ENCODE measurements at regions not wholly inside any gene's neighbourhood (a gene's known extent, or its start where the extent isn't known, plus 50 kb on each side); places are given as distances from the start of the nearest gene placed in this dataset.

GRCh38 chr13:70357031-70357430 lies 248.8 kb upstream of the KLHL1 start:
- H3K9ac ChIP-seq = no peak overlapping the region
- H3K9me2 ChIP-seq = no peaks in the 10 kb centered on the region
- no peaks in the 10 kb centered on the region for H3K27me3 ChIP-seq (ENCODE audit: insufficient read depth)
- no peak overlapping the region for H3K4me2 ChIP-seq
- no peaks in the 10 kb centered on the region for H3K4me1 ChIP-seq (ENCODE audit: control insufficient read depth in 1 of 2, insufficient read depth in 2 of 2, low read depth in 1 of 2, low read length in 1 of 2)
- DNase-seq = no peak
- CTCF ChIA-PET = no interaction called here
- no peak overlapping the region for H3K27ac ChIP-seq (ENCODE audit: low read depth in 2 of 2, low read length in 1 of 2)
- no peaks in the 10 kb centered on the region for H3K79me2 ChIP-seq (ENCODE audit: insufficient read depth)
- H3K4me3 ChIP-seq (ENCODE audit: low read depth in 2 of 2, low read length in 1 of 2) = no peak overlapping the region
- H3F3A ChIP-seq (replicated peaks; ENCODE audit: insufficient read depth) = no peaks in the 10 kb centered on the region
- H2AFZ ChIP-seq (ENCODE audit: low read depth) = no peak overlapping the region
- POLR2A ChIA-PET = no interaction called here
- 19% methylated on average over 1 of the region's 1 CpG for WGBS (ENCODE audit: low lambda C conversion rate)
- no peaks in the 10 kb centered on the region for H4K20me1 ChIP-seq (ENCODE audit: insufficient read depth)
- no peak for TF ChIP-seq USF1 (IDR thresholded peaks at IDR 0.05; ENCODE audit: borderline replicate concordance, low read depth)
- no peak for TF ChIP-seq IRF3 (IDR thresholded peaks at IDR 0.05; ENCODE audit: low read depth, low read length)
- no peak for TF ChIP-seq RXRA (IDR thresholded peaks at IDR 0.05; ENCODE audit: borderline replicate concordance, low read depth)
- TF ChIP-seq CHD2 (IDR thresholded peaks at IDR 0.05; ENCODE audit: low read length, partially characterized antibody) = no peak
- TF ChIP-seq FOXJ3 (CRISPR knock-in tag; IDR thresholded peaks at IDR 0.05) = no peak
- TF ChIP-seq FOXM1 (IDR thresholded peaks at IDR 0.05; ENCODE audit: low read depth) = no peak
- no peak for TF ChIP-seq TEAD4 (IDR thresholded peaks at IDR 0.05; ENCODE audit: borderline replicate concordance, insufficient read depth)
- TF ChIP-seq JUND (IDR thresholded peaks at IDR 0.05) = no peak
- TF ChIP-seq MXI1 (IDR thresholded peaks at IDR 0.05; ENCODE audit: low read depth, low read length) = no peak
- TF ChIP-seq RCOR1 (IDR thresholded peaks at IDR 0.05; ENCODE audit: low read length) = no peak
- TF ChIP-seq REST (IDR thresholded peaks at IDR 0.05; ENCODE audit: low read depth, low read length) = no peak
- no peak for TF ChIP-seq RAD21 (IDR thresholded peaks at IDR 0.05; ENCODE audit: low read length)
- no peak for TF ChIP-seq SIN3A (IDR thresholded peaks at IDR 0.05; ENCODE audit: borderline replicate concordance, low read depth, low read length)
- TF ChIP-seq GABPA (IDR thresholded peaks at IDR 0.05; ENCODE audit: low read depth) = no peak
- TF ChIP-seq TAF1 (IDR thresholded peaks at IDR 0.05; ENCODE audit: borderline replicate concordance, low read depth, low read length) = no peak
- no peak for TF ChIP-seq ZBTB33 (IDR thresholded peaks at IDR 0.05; ENCODE audit: borderline replicate concordance, low read depth)
- TF ChIP-seq MEF2A (IDR thresholded peaks at IDR 0.05; ENCODE audit: borderline replicate concordance, low read depth) = no peak
- no peak for TF ChIP-seq TCF12 (IDR thresholded peaks at IDR 0.05)
- TF ChIP-seq RFX5 (IDR thresholded peaks at IDR 0.05; ENCODE audit: low read length) = no peak
- H3K36me3 ChIP-seq (replicated peaks in 1 of 2; ENCODE audit: control insufficient read depth in 1 of 2, insufficient read depth in 2 of 2, low read length in 1 of 2) = no peaks in the 10 kb centered on the region
- H3K9me3 ChIP-seq = no peaks in the 10 kb centered on the region
